ENCODE measurements at regions not wholly inside any gene's neighbourhood (a gene's known extent, or its start where the extent isn't known, plus 50 kb on each side); places are given as distances from the start of the nearest gene placed in this dataset.

- TF ChIP-seq POLR2A (IDR thresholded peaks at IDR 0.05): no peak
- TF ChIP-seq CTCF (IDR thresholded peaks at IDR 0.05): no peak
Measured at GRCh38 chr6:16885411-16886160, 124.3 kb upstream of the ATXN1 start.

Data from adrenal gland (tissue), 5 donors.